ENCODE measurements at regions not wholly inside any gene's neighbourhood (a gene's known extent, or its start where the extent isn't known, plus 50 kb on each side); places are given as distances from the start of the nearest gene placed in this dataset.

GRCh38 chr6:40056865-40057264 lies 122.6 kb upstream of the MOCS1 start:
- no peak for DNase-seq

- no peak for DNase-seq
Measured at GRCh38 chr6:40054602-40055001, 120.3 kb upstream of the MOCS1 start.

- DNase-seq: no peak
Measured at GRCh38 chr6:40054186-40054585, 119.9 kb upstream of the MOCS1 start.

- no peak for DNase-seq
Measured at GRCh38 chr6:40049128-40049527, 114.9 kb upstream of the MOCS1 start.

GRCh38 chr6:40044196-40044595 lies 109.9 kb upstream of the MOCS1 start:
- no peak for DNase-seq

- DNase-seq: no peak
Measured at GRCh38 chr6:40042232-40042631, 108.0 kb upstream of the MOCS1 start.

- DNase-seq: no peak
Measured at GRCh38 chr6:40039042-40039441, 104.8 kb upstream of the MOCS1 start.

- no peak for DNase-seq
Measured at GRCh38 chr6:40038626-40039025, 104.4 kb upstream of the MOCS1 start.

GRCh38 chr6:40037271-40037670 lies 103.0 kb upstream of the MOCS1 start:
- DNase-seq: no peak

- DNase-seq: no peak
Measured at GRCh38 chr6:40036186-40036585, 101.9 kb upstream of the MOCS1 start.

GRCh38 chr6:40028449-40028848 lies 94.2 kb upstream of the MOCS1 start:
- no peak for DNase-seq

- DNase-seq: no peak
Measured at GRCh38 chr6:40022867-40023266, 88.6 kb upstream of the MOCS1 start.

- no peak for DNase-seq
Measured at GRCh38 chr6:40020166-40020565, 85.9 kb upstream of the MOCS1 start.

GRCh38 chr6:40015530-40015929 lies 81.3 kb upstream of the MOCS1 start:
- DNase-seq: no peak

GRCh38 chr6:40011844-40012243 lies 77.6 kb upstream of the MOCS1 start:
- DNase-seq: no peak

GRCh38 chr6:40000964-40001515 lies 66.8 kb upstream of the MOCS1 start:
- DNase-seq: no peak

GRCh38 chr6:39999006-39999867 lies 65.0 kb upstream of the MOCS1 start:
- no peak for DNase-seq

GRCh38 chr6:39998126-39998525 lies 63.9 kb upstream of the MOCS1 start:
- no peak for DNase-seq

GRCh38 chr6:39997101-39997635 lies 62.9 kb upstream of the MOCS1 start:
- DNase-seq: peak; percentile 81

- DNase-seq: no peak
Measured at GRCh38 chr6:39995633-39996032, 61.4 kb upstream of the MOCS1 start.

GRCh38 chr6:39992861-39993622 lies 58.8 kb upstream of the MOCS1 start:
- DNase-seq: no peak
